Left ventricle myocardium inferior (tissue), 1 donor: ENCODE measurements at regions not wholly inside any gene's neighbourhood (a gene's known extent, or its start where the extent isn't known, plus 50 kb on each side); places are given as distances from the start of the nearest gene placed in this dataset.

ENCODE experiments used
- DNase-seq: peaks from one replicate; pipeline ENCODE4 v3.0.0-alpha.2; 2020
- H3K27ac ChIP-seq: fragments of 200-600 bp; replicated peaks from 2 replicates; pipeline ENCODE4 v1.8.0; 2021
- H3K27me3 ChIP-seq: fragments of 200-600 bp; 2 replicates; pipeline ENCODE4 v1.8.0; 2021; ENCODE audit warnings: low read depth
- H3K36me3 ChIP-seq: fragments of 200-600 bp; 2 replicates; pipeline ENCODE4 v1.8.0; 2021
- H3K4me1 ChIP-seq: fragments of 200-600 bp; 2 replicates; pipeline ENCODE4 v1.8.0; 2021
- H3K4me3 ChIP-seq: fragments of 200-600 bp; 2 replicates; pipeline ENCODE4 v1.8.0; 2021; ENCODE audit warnings: mild to moderate bottlenecking, moderate library complexity
- H3K9me3 ChIP-seq: fragments of 200-600 bp; replicated peaks from 2 replicates; pipeline ENCODE4 v1.8.0; 2021
- intact Hi-C: fragments of 100-400 bp; cut with micrococcal nuclease; formaldehyde crosslinking; loops from one replicate; pipeline ENCODE4 v1.11.0; 2022
- TF ChIP-seq, protein P1 (sequence below): fragments of 200-600 bp; IDR thresholded peaks from 2 replicates; pipeline ENCODE4 v1.8.0; 2021; ENCODE audit warnings: antibody characterized with exemption, mild to moderate bottlenecking, borderline replicate concordance
- donor health status: DM: no; HTN: yes; CAD: no; lungs with severe emphysema.

DNA sequence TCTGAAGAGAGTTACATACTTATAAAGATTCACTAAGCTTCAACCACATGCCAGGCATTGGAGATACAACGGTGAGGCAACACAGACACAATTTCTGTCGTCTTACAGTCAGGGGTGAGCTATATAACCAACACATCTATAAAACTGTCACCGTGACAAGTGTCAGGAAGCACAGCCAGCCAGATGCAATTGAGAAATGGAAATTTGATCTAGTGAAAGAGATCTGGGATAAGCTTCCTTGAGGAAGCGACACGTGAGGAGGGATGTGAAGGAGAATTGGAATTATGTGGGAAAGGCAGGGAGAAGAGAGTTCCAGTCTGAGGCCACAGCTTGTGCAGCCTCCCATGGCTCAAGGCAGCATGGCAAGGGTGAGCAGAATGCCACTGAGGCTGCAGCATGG, 50.9 kb upstream of the ZNF354B start:
- TF ChIP-seq, protein P1, sequence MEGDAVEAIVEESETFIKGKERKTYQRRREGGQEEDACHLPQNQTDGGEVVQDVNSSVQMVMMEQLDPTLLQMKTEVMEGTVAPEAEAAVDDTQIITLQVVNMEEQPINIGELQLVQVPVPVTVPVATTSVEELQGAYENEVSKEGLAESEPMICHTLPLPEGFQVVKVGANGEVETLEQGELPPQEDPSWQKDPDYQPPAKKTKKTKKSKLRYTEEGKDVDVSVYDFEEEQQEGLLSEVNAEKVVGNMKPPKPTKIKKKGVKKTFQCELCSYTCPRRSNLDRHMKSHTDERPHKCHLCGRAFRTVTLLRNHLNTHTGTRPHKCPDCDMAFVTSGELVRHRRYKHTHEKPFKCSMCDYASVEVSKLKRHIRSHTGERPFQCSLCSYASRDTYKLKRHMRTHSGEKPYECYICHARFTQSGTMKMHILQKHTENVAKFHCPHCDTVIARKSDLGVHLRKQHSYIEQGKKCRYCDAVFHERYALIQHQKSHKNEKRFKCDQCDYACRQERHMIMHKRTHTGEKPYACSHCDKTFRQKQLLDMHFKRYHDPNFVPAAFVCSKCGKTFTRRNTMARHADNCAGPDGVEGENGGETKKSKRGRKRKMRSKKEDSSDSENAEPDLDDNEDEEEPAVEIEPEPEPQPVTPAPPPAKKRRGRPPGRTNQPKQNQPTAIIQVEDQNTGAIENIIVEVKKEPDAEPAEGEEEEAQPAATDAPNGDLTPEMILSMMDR, result no peak
- Histone ChIP-seq H3K36me3 (no peaks in the 10 kb centered on the region), H3K9me3 (no peaks in the 10 kb centered on the region), H3K4me3 (no peak overlapping the region), H3K27ac (no peak overlapping the region), H3K27me3 (no peaks in the 10 kb centered on the region), H3K4me1 (no peaks in the 10 kb centered on the region)
- no peak for DNase-seq
- intact Hi-C loops, result no loop called here

DNA sequence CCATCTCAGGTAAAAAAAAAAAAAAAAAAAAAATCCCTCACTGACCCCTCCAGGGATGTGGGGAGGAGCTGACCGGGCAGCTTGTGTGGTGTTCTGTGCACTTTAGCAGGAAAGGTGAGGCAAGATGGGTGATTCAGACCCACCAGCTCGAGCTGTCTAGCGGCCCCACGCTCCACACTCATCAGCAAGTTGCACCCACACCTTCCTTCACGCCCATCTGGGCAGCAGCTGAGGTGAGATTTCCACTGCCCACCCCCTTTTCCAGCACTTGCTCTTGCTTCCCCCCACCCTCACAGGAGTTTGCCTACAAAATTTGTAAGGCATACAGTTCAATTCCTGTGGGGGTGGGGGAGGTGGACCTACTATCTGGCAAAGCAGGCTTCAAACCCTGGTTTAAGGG, 58.7 kb upstream of the ZNF354B start:
- no peaks in the 10 kb centered on the region for H3K4me1 ChIP-seq
- H3K27ac ChIP-seq, result no peak overlapping the region
- H3K4me3 ChIP-seq, result no peak overlapping the region
- intact Hi-C loops, result no loop called here
- peaks cover 19% of the 10 kb centered on the region for H3K27me3 ChIP-seq
- TF ChIP-seq, protein P1, result no peak
- H3K36me3 ChIP-seq, result no peaks in the 10 kb centered on the region
- DNase-seq, result no peak
- H3K9me3 ChIP-seq, result peaks cover 4% of the 10 kb centered on the region

DNA sequence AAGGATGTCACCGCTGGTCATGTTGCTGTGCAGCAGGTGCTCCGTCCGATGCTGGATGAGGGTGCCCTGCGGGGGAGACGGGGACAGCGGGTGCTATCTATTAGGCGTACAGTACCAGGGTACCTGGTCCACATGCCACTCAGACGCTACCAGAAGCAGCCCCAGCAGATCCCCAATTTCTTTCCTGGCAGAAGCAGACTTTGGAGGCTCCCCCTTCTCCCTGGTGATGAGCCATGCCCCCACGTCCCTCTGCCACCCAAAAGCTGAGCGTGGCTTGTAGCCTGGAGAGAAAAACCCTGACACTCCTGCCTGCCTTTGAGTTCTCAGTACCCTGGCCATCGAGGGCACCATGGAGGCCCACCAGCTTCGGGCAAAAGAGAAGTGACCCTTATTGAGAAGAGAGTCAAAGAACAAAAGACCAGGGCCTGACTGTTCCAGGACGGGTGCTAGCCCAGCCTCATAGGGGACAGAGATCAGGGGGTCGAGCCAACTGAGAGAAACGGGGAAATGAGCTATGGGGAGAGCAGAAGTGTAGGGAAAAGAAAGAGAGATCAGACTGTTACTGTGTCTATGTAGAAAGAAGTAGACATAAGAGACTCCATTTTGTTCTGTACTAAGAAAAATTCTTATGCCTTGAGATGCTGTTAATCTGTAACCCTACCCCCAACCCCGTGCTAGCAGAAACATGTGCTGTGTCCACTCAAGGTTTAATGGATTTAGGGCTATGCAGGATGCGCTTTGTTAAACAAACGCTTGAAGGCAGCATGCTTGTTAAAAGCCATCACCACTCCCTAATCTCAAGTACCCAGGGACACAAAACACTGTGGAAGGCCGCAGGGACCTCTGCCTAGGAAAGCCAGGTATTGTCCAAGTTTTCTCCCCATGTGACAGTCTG, 62.0 kb upstream of the ZNF354B start:
- H3K27ac ChIP-seq, result no peak overlapping the region
- intact Hi-C loops, result no loop called here
- TF ChIP-seq, protein P1, result no peak

DNA sequence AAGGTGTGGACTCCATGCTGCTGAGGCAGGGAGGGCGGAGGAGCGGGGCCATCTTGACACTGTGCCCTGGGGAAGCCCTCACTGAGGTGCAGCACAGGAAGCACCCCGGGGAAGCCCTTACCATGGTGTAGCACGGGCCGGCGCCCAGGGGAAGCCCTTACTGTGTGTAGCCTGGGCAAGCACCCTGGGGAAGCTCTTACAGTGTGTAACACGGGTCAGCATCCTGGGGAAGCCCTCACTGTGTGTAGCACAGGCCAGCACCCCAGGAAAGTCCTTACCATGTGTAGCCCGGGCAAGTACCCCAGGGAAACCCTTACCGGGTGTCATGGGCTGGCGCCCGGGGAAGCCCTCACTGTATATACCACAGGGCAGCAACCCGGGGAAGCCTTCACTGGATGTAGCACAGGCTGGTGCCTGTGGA, 62.6 kb upstream of the ZNF354B start:
- no peaks in the 10 kb centered on the region for H3K36me3 ChIP-seq
- no peak for DNase-seq
- no peaks in the 10 kb centered on the region for H3K9me3 ChIP-seq
- no peak overlapping the region for H3K4me3 ChIP-seq
- no peaks in the 10 kb centered on the region for H3K4me1 ChIP-seq
- TF ChIP-seq, protein P1, result no peak
- intact Hi-C loops, result no loop called here
- H3K27me3 ChIP-seq, result peaks cover 33% of the 10 kb centered on the region
- no peak overlapping the region for H3K27ac ChIP-seq

More for the DNA sequence above, 62.0 kb upstream of the ZNF354B start:
- no peak for DNase-seq
- Histone ChIP-seq H3K4me3 (no peak overlapping the region), H3K4me1 (no peaks in the 10 kb centered on the region), H3K9me3 (no peaks in the 10 kb centered on the region), H3K36me3 (no peaks in the 10 kb centered on the region), H3K27me3 (peaks cover 33% of the 10 kb centered on the region)

DNA sequence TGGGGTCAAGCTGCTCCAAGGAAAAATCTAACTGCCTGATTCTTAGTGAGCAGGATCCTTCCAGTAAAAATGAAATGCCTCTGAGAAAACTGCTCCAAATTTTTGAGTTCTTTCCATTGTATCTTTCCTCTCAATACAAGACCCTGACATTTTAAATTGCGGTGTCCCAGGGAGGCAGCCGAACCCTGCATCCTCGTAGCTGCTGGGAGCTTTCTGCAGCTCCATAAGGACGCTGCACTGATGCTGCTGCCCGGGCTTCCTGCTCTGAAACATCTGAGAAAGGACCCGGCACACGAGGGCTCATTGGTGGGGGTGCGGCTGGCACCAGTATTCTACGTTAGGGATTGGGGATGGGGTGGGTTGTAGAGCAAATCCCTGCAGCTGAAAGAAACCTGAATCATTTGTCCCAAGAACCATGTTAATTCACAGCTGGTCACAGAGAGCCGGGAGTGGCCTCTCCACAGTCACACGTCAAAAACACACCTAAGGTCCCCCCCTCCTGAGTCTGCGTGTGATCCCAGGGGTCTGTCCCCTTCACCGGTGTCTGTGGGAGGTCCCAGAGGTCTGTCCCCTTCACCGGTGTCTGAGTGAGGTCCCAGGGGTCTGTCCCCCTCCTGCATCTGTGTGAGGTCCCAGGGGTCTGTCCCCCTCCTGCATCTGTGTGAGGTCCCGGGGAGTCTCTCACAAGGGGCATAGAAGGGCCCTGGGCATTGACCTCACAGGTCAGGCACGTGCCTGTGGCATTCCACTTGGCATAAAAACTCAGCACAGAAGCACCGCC, 63.4 kb upstream of the ZNF354B start:
- Histone ChIP-seq H3K9me3 (no peaks in the 10 kb centered on the region), H3K4me1 (no peaks in the 10 kb centered on the region), H3K27ac (no peak overlapping the region), H3K36me3 (no peaks in the 10 kb centered on the region), H3K4me3 (no peak overlapping the region), H3K27me3 (peaks cover 33% of the 10 kb centered on the region)
- intact Hi-C loops, result no loop called here
- TF ChIP-seq, protein P1, result no peak
- no peak for DNase-seq
